GM23338 (cell line): ENCODE measurements at regions not wholly inside any gene's neighbourhood (a gene's known extent, or its start where the extent isn't known, plus 50 kb on each side); places are given as distances from the start of the nearest gene placed in this dataset.

Source experiments
- EZH2 ChIP-seq: fragments of 200-600 bp; sonication (generic); IDR thresholded peaks from one replicate; pipeline ENCODE4 v1.8.0; 2017; ENCODE audit warnings: antibody characterized with exemption, mild to moderate bottlenecking, low read depth; ENCODE audit not compliant: unreplicated experiment
- EZH2phosphoT487 ChIP-seq: fragments of 200-600 bp; sonication (generic); IDR thresholded peaks from one replicate; pipeline ENCODE4 v1.8.1; 2018; ENCODE audit warnings: antibody characterized with exemption; ENCODE audit not compliant: unreplicated experiment
- POLR2AphosphoS5 ChIP-seq: IDR thresholded peaks from 2 replicates; pipeline ENCODE4 v1.6.1; 2016; ENCODE audit warnings: antibody characterized with exemption, low read depth
- TF ChIP-seq, protein P1 (sequence below), 2 experiments: fragments of 200-600 bp in 1 of 2; sonication (generic) in 1 of 2; conservative IDR thresholded peaks; 2 replicates each; pipeline versions ENCODE4 v1.5.1 to v1.6.1; 2016 to 2017; ENCODE audit warnings: antibody characterized with exemption in 2 of 2, low read depth in 2 of 2, mild to moderate bottlenecking in 2 of 2, moderate library complexity in 1 of 2
- TF ChIP-seq, protein P2 (sequence below): IDR thresholded peaks from one replicate; pipeline ENCODE4 v1.6.1; 2018; ENCODE audit warnings: antibody characterized with exemption; ENCODE audit not compliant: unreplicated experiment
- TF ChIP-seq, protein P3 (sequence below): IDR thresholded peaks from 2 replicates; pipeline ENCODE4 v1.6.1; 2016; ENCODE audit warnings: antibody characterized with exemption

DNA sequence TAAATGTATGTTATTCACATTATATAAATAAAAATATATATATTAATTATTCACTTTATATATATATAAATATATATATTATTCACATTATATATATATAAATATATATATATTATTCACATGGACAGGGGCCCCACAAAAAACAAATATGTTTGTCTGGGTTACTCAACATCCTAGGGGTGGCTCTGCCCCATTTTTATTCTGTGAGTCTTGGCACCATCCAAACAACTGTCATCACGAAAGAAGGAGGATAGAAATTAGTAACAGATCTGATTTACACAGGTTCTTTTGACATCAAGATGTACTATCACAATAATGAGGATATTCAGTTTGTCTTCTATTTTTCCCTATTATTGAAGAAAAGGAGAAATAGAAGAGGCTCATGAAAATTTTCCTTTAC lies 187.3 kb downstream of the GPX5 start:
- TF ChIP-seq, protein P1, sequence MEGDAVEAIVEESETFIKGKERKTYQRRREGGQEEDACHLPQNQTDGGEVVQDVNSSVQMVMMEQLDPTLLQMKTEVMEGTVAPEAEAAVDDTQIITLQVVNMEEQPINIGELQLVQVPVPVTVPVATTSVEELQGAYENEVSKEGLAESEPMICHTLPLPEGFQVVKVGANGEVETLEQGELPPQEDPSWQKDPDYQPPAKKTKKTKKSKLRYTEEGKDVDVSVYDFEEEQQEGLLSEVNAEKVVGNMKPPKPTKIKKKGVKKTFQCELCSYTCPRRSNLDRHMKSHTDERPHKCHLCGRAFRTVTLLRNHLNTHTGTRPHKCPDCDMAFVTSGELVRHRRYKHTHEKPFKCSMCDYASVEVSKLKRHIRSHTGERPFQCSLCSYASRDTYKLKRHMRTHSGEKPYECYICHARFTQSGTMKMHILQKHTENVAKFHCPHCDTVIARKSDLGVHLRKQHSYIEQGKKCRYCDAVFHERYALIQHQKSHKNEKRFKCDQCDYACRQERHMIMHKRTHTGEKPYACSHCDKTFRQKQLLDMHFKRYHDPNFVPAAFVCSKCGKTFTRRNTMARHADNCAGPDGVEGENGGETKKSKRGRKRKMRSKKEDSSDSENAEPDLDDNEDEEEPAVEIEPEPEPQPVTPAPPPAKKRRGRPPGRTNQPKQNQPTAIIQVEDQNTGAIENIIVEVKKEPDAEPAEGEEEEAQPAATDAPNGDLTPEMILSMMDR (conservative IDR thresholded peaks at IDR 0.05; ENCODE audit: low read depth in 2 of 2), result no peak
- TF ChIP-seq, protein P2, sequence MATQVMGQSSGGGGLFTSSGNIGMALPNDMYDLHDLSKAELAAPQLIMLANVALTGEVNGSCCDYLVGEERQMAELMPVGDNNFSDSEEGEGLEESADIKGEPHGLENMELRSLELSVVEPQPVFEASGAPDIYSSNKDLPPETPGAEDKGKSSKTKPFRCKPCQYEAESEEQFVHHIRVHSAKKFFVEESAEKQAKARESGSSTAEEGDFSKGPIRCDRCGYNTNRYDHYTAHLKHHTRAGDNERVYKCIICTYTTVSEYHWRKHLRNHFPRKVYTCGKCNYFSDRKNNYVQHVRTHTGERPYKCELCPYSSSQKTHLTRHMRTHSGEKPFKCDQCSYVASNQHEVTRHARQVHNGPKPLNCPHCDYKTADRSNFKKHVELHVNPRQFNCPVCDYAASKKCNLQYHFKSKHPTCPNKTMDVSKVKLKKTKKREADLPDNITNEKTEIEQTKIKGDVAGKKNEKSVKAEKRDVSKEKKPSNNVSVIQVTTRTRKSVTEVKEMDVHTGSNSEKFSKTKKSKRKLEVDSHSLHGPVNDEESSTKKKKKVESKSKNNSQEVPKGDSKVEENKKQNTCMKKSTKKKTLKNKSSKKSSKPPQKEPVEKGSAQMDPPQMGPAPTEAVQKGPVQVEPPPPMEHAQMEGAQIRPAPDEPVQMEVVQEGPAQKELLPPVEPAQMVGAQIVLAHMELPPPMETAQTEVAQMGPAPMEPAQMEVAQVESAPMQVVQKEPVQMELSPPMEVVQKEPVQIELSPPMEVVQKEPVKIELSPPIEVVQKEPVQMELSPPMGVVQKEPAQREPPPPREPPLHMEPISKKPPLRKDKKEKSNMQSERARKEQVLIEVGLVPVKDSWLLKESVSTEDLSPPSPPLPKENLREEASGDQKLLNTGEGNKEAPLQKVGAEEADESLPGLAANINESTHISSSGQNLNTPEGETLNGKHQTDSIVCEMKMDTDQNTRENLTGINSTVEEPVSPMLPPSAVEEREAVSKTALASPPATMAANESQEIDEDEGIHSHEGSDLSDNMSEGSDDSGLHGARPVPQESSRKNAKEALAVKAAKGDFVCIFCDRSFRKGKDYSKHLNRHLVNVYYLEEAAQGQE, result no peak
- TF ChIP-seq, protein P3, sequence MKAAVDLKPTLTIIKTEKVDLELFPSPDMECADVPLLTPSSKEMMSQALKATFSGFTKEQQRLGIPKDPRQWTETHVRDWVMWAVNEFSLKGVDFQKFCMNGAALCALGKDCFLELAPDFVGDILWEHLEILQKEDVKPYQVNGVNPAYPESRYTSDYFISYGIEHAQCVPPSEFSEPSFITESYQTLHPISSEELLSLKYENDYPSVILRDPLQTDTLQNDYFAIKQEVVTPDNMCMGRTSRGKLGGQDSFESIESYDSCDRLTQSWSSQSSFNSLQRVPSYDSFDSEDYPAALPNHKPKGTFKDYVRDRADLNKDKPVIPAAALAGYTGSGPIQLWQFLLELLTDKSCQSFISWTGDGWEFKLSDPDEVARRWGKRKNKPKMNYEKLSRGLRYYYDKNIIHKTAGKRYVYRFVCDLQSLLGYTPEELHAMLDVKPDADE, result no peak
- no peak for TF ChIP-seq EZH2phosphoT487
- no peak for TF ChIP-seq EZH2
- TF ChIP-seq POLR2AphosphoS5, result no peak
